MM.1S (cell line): ENCODE measurements at regions not wholly inside any gene's neighbourhood (a gene's known extent, or its start where the extent isn't known, plus 50 kb on each side); places are given as distances from the start of the nearest gene placed in this dataset.

Experiments
- EZH2 ChIP-seq: fragments of 300-600 bp; sonication (generic); optimal IDR thresholded peaks from 2 replicates; pipeline ENCODE3; 2017; ENCODE audit warnings: low read depth, mild to moderate bottlenecking, antibody characterized with exemption, low read length, mixed read lengths
- TF ChIP-seq, protein P1 (sequence below): fragments of 300-600 bp; sonication (generic); IDR thresholded peaks from 2 replicates; pipeline ENCODE4 v1.5.1; 2016; ENCODE audit warnings: antibody characterized with exemption, low read length, mixed read lengths

DNA sequence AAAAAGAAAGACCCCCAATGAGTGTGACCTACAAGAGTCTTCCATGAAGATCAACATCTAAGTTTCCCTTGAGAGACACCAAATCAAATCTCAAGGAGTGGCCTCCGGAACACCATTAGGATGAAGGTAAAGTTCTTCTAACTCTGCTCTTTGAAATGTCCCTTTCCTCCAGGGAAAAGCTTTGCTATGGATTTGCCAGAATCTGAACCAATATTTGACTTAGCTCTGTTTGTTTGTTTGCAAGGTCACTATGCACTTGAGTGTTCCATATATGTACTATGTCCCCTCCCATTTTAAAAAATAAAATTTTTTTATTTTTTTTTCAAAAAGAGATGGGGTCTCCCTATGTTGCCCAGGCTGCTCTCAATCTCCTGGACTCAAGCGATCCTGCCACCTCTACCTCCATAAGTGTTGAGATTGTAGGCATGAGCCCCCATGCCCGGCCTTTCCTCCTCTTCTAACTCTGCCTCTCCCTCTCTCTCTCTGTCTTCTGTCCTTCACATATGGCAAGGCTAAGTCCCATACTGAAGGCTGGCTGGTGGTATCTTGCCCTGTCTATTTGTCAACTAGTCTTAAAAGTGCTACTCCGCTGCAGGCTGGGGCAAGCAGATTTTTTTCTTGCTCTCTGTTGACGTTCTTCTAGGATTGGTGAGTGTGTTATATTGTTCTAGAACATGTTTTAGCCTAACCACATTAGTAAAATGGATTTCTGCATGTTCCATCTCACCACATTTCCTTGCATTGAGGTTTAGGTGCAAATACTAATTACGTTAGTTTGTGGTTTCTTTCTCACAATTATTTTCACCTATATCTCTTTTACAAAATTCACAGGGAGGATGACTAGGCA, 276.7 kb upstream of the DYNLRB2 start:
- TF ChIP-seq, protein P1, sequence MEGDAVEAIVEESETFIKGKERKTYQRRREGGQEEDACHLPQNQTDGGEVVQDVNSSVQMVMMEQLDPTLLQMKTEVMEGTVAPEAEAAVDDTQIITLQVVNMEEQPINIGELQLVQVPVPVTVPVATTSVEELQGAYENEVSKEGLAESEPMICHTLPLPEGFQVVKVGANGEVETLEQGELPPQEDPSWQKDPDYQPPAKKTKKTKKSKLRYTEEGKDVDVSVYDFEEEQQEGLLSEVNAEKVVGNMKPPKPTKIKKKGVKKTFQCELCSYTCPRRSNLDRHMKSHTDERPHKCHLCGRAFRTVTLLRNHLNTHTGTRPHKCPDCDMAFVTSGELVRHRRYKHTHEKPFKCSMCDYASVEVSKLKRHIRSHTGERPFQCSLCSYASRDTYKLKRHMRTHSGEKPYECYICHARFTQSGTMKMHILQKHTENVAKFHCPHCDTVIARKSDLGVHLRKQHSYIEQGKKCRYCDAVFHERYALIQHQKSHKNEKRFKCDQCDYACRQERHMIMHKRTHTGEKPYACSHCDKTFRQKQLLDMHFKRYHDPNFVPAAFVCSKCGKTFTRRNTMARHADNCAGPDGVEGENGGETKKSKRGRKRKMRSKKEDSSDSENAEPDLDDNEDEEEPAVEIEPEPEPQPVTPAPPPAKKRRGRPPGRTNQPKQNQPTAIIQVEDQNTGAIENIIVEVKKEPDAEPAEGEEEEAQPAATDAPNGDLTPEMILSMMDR: no peak
- TF ChIP-seq EZH2: no peak
